Naive thymus-derived CD4-positive, alpha-beta T cell (primary cell): ENCODE measurements at regions not wholly inside any gene's neighbourhood (a gene's known extent, or its start where the extent isn't known, plus 50 kb on each side); places are given as distances from the start of the nearest gene placed in this dataset.
"Not testable (repeated sequence)": the region's sequence is repeated elsewhere in the genome, so short reads cannot be mapped to it uniquely, and the experiment has no call there.

Source experiments
- ATAC-seq: fragments of 150-1000 bp; cut with Tn5 transposase; 2 replicates; pipeline ENCODE4 v1.10.0; 2021; ENCODE audit warnings: mild to moderate bottlenecking, moderate library complexity
- CTCF ChIA-PET: fragments of 350-600 bp; sonication (Branson Sonifier 250); formaldehyde crosslinking; loops from one replicate; lab custom pipeline; 2021; ENCODE audit warnings: antibody characterized with exemption; lab: Charles Lee
- POLR2A ChIA-PET: fragments of 350-600 bp; sonication (Branson Sonifier 250); formaldehyde crosslinking; loops from one replicate; lab custom pipeline; 2021; ENCODE audit warnings: antibody characterized with exemption, inconsistent platforms; lab: Charles Lee
- DNase-seq, 9 donors: peaks; one replicate each; pipeline versions ENCODE4 v3.0.0 to v3.0.0-alpha.2; 2020 to 2022; ENCODE audit warnings: mixed read lengths in 1 of 9
- H3K27ac ChIP-seq: one replicate; pipeline ENCODE4 v1.7.0; 2013; ENCODE audit warnings: mild to moderate bottlenecking, low read depth, low read length, moderate library complexity
- H3K27me3 ChIP-seq, 2 donors: one replicate each; pipeline ENCODE4 v1.7.0; 2013; ENCODE audit warnings: low read length in 2 of 2, mild to moderate bottlenecking in 2 of 2, moderate library complexity in 2 of 2; ENCODE audit not compliant: control insufficient read depth in 2 of 2, insufficient read depth in 2 of 2
- H3K36me3 ChIP-seq, 3 experiments: 1 replicate in 2 of 3; 2 replicates in 1 of 3; pipeline ENCODE4 v1.7.0; 2013; ENCODE audit warnings: low read length in 3 of 3, mild to moderate bottlenecking in 3 of 3, moderate library complexity in 1 of 3; ENCODE audit not compliant: insufficient read depth in 3 of 3, control insufficient read depth in 2 of 3
- H3K4me1 ChIP-seq, 2 donors: one replicate each; pipeline ENCODE4 v1.7.0; 2013; ENCODE audit warnings: low read length in 2 of 2, mild to moderate bottlenecking in 2 of 2, moderate library complexity in 1 of 2; ENCODE audit not compliant: control insufficient read depth in 2 of 2, insufficient read depth in 2 of 2
- H3K4me3 ChIP-seq: 2 replicates; pipeline ENCODE4 v1.7.0; 2013; ENCODE audit warnings: mild to moderate bottlenecking, low read length
- H3K9me3 ChIP-seq, 3 experiments: 1 replicate in 2 of 3; 2 replicates in 1 of 3; pipeline ENCODE4 v1.7.0; 2013; ENCODE audit warnings: low read length in 3 of 3; ENCODE audit not compliant: control insufficient read depth in 2 of 3
- H3K27ac Mint-ChIP-seq, 9 donors: one replicate each; pipeline ENCODE4 v1.8.0; 2020 to 2022; ENCODE audit warnings: mixed read lengths in 9 of 9, mild to moderate bottlenecking in 8 of 9, moderate library complexity in 5 of 9, inconsistent platforms in 2 of 9
- H3K27me3 Mint-ChIP-seq, 5 donors: one replicate each; pipeline ENCODE4 v1.8.0; 2021 to 2022; ENCODE audit warnings: mixed read lengths in 5 of 5, mild to moderate bottlenecking in 1 of 5
- H3K36me3 Mint-ChIP-seq, 5 donors: one replicate each; pipeline ENCODE4 v1.8.0; 2020 to 2022; ENCODE audit warnings: mixed read lengths in 5 of 5, mild to moderate bottlenecking in 3 of 5, inconsistent platforms in 1 of 5
- H3K4me1 Mint-ChIP-seq, 7 donors: one replicate each; pipeline ENCODE4 v1.8.0; 2020 to 2022; ENCODE audit warnings: mixed read lengths in 7 of 7, mild to moderate bottlenecking in 3 of 7, inconsistent platforms in 1 of 7
- H3K4me3 Mint-ChIP-seq, 10 donors: one replicate each; pipeline ENCODE4 v1.8.0; 2020 to 2022; ENCODE audit warnings: mild to moderate bottlenecking in 10 of 10, mixed read lengths in 10 of 10, moderate library complexity in 6 of 10, inconsistent platforms in 2 of 10
- H3K9me3 Mint-ChIP-seq, 11 donors: one replicate each; pipeline ENCODE4 v1.8.0; 2020 to 2022; ENCODE audit warnings: mixed read lengths in 11 of 11, mild to moderate bottlenecking in 4 of 11, inconsistent platforms in 1 of 11, moderate library complexity in 1 of 11
- intact Hi-C, 2 donors: fragments of 100-400 bp; cut with micrococcal nuclease; formaldehyde crosslinking; loops; one replicate each; pipeline ENCODE4 v1.15.1; 2023

- POLR2A ChIA-PET, result no interaction called here
- CTCF ChIA-PET, result no interaction called here
These were observed 60.9 kb upstream of the ZFAND3 start for GRCh38 chr6:37758647-37759046.

DNA sequence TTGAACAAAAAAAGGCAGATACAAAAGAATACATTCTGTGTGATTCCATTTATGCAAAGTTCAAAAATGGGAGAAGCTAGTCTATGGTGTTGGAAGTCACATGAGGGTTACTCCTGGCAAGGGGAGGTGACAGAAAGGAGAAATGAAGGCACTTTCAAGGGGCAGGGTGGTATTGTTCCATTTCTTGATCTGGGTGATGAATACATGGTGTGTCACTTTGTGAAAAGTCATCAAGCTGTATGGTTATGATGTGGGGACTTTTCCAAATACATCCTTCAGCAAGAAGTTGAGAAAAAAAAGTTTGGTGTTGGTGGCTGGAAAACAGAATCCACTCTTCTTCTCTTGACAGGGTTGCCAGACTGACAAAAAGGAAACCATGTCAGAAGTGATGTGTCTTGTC lies 60.6 kb upstream of the MDGA1 start:
- no peak overlapping the region for H3K27ac Mint-ChIP-seq

More at GRCh38 chr6:37758647-37759046, 60.9 kb upstream of the ZFAND3 start:
- H3K9me3 ChIP-seq, result no peaks in the 10 kb centered on the region
- no peaks in the 10 kb centered on the region for H3K4me1 ChIP-seq
- no peaks in the 10 kb centered on the region for H3K27me3 ChIP-seq
- no peaks in the 10 kb centered on the region for H3K9me3 Mint-ChIP-seq
- no peak overlapping the region for H3K4me3 ChIP-seq
- no peaks in the 10 kb centered on the region for H3K36me3 Mint-ChIP-seq
- no peaks in the 10 kb centered on the region for H3K36me3 ChIP-seq
- H3K4me3 Mint-ChIP-seq, result no peak overlapping the region
- H3K4me1 Mint-ChIP-seq, result peaks cover 0 to 8% (median 0%) of the 10 kb centered on the region in 7 donors
- ATAC-seq (no peak), DNase-seq (no peak)
- H3K27ac Mint-ChIP-seq, result no peak overlapping the region
- peaks cover 0 to 5% (median 4%) of the 10 kb centered on the region in 5 donors for H3K27me3 Mint-ChIP-seq
- intact Hi-C loops, result no loop called here
- H3K27ac ChIP-seq, result no peak overlapping the region

GRCh38 chr6:37757381-37757780 lies 59.7 kb upstream of the MDGA1 start:
- H3K4me3 ChIP-seq, result no peak overlapping the region
- DNase-seq (no peak), ATAC-seq (no peak)
- no peak overlapping the region for H3K27ac Mint-ChIP-seq
- peaks cover 0 to 5% (median 2%) of the 10 kb centered on the region in 5 donors for H3K27me3 Mint-ChIP-seq
- CTCF ChIA-PET, result no interaction called here
- H3K36me3 ChIP-seq, result no peaks in the 10 kb centered on the region
- no peaks in the 10 kb centered on the region for H3K4me1 ChIP-seq
- POLR2A ChIA-PET, result no interaction called here
- intact Hi-C loops, result no loop called here
- H3K9me3 Mint-ChIP-seq, result no peaks in the 10 kb centered on the region
- no peaks in the 10 kb centered on the region for H3K27me3 ChIP-seq
- no peak overlapping the region for H3K4me3 Mint-ChIP-seq
- H3K4me1 Mint-ChIP-seq, result peaks cover 0 to 8% (median 0%) of the 10 kb centered on the region in 7 donors
- no peaks in the 10 kb centered on the region for H3K9me3 ChIP-seq
- no peak overlapping the region for H3K27ac ChIP-seq
- H3K36me3 Mint-ChIP-seq, result no peaks in the 10 kb centered on the region

More for the DNA sequence above, 60.6 kb upstream of the MDGA1 start:
- H3K4me3 Mint-ChIP-seq, result no peak overlapping the region
- ChIA-PET CTCF (no interaction called here), POLR2A (no interaction called here)
- intact Hi-C loops, result no loop called here
- H3K27ac ChIP-seq, result no peak overlapping the region
- H3K27me3 ChIP-seq, result no peaks in the 10 kb centered on the region
- peaks cover 0 to 7% (median 1%) of the 10 kb centered on the region in 5 donors for H3K27me3 Mint-ChIP-seq
- no peaks in the 10 kb centered on the region for H3K9me3 Mint-ChIP-seq
- H3K4me1 Mint-ChIP-seq, result peaks cover 0 to 8% (median 0%) of the 10 kb centered on the region in 7 donors
- no peak for DNase-seq
- no peaks in the 10 kb centered on the region for H3K9me3 ChIP-seq
- H3K36me3 ChIP-seq, result no peaks in the 10 kb centered on the region
- H3K36me3 Mint-ChIP-seq, result no peaks in the 10 kb centered on the region
- ATAC-seq, result no peak
- no peak overlapping the region for H3K4me3 ChIP-seq
- no peaks in the 10 kb centered on the region for H3K4me1 ChIP-seq

GRCh38 chr6:37756135-37756534 lies 58.5 kb upstream of the MDGA1 start:
- Histone ChIP-seq H3K9me3 (no peaks in the 10 kb centered on the region), H3K4me3 (no peak overlapping the region), H3K27ac (no peak overlapping the region), H3K4me1 (no peaks in the 10 kb centered on the region), H3K27me3 (no peaks in the 10 kb centered on the region), H3K36me3 (no peaks in the 10 kb centered on the region)
- CTCF ChIA-PET, result no interaction called here
- no peak for ATAC-seq
- Mint-ChIP-seq H3K9me3 (no peaks in the 10 kb centered on the region), H3K4me3 (no peak overlapping the region), H3K4me1 (peaks cover 0 to 6% (median 0%) of the 10 kb centered on the region in 7 donors), H3K27me3 (peaks cover 0 to 11% (median 4%) of the 10 kb centered on the region in 5 donors), H3K27ac (no peak overlapping the region), H3K36me3 (no peaks in the 10 kb centered on the region)
- POLR2A ChIA-PET, result no interaction called here
- intact Hi-C loops, result no loop called here
- no peak for DNase-seq

- Histone ChIP-seq H3K9me3 (no peaks in the 10 kb centered on the region), H3K27me3 (no peaks in the 10 kb centered on the region), H3K36me3 (no peaks in the 10 kb centered on the region), H3K27ac (no peak overlapping the region), H3K4me3 (no peak overlapping the region), H3K4me1 (no peaks in the 10 kb centered on the region)
- Mint-ChIP-seq H3K9me3 (no peaks in the 10 kb centered on the region), H3K36me3 (no peaks in the 10 kb centered on the region), H3K27ac (no peak overlapping the region), H3K4me3 (no peak overlapping the region), H3K27me3 (peaks cover 4 to 14% (median 5%) of the 10 kb centered on the region in 5 donors), H3K4me1 (peaks cover 0 to 2% (median 0%) of the 10 kb centered on the region in 7 donors)
- no peak for ATAC-seq
- CTCF ChIA-PET, result no interaction called here
- intact Hi-C loops, result no loop called here
- DNase-seq, result no peak
- POLR2A ChIA-PET, result no interaction called here
These were observed 55.0 kb upstream of the MDGA1 start for GRCh38 chr6:37752718-37753117.

DNA sequence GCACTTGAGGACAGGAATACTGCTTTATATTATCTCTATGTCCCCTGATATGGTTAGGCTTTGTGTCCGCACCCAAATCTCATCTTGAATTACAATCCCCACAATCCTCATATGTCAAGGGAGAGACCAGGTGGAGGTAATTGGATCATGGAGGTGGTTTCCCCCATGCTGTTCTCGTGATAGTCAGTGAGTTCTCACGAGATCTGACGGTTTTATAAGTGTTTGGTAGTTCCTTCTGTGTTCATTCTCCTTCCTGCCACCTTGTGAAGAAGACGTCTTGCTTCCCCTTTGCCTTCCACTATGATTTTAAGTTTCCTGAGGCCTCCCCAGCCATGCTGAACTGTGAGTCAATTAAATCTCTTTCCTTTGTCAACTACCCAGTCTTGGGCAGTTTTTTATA lies 51.7 kb upstream of the MDGA1 start:
- intact Hi-C loops, CTCF ChIA-PET, H3K9me3 Mint-ChIP-seq, H3K4me3 Mint-ChIP-seq, H3K27ac Mint-ChIP-seq, ATAC-seq, H3K4me1 ChIP-seq, H3K36me3 ChIP-seq, H3K27ac ChIP-seq, H3K4me1 Mint-ChIP-seq, POLR2A ChIA-PET, H3K9me3 ChIP-seq, H3K27me3 ChIP-seq, H3K36me3 Mint-ChIP-seq, H3K4me3 ChIP-seq, DNase-seq: not testable (repeated sequence)
- peaks cover 0 to 14% (median 6%) of the 10 kb centered on the region in 5 donors for H3K27me3 Mint-ChIP-seq

- Mint-ChIP-seq H3K36me3 (no peaks in the 10 kb centered on the region), H3K4me1 (no peaks in the 10 kb centered on the region), H3K27me3 (peaks cover 0 to 15% (median 10%) of the 10 kb centered on the region in 5 donors), H3K27ac (no peak overlapping the region), H3K4me3 (no peak overlapping the region), H3K9me3 (no peaks in the 10 kb centered on the region)
- intact Hi-C loops, result no loop called here
- Histone ChIP-seq H3K9me3 (no peaks in the 10 kb centered on the region), H3K36me3 (no peaks in the 10 kb centered on the region), H3K27ac (no peak overlapping the region), H3K4me3 (no peak overlapping the region), H3K27me3 (no peaks in the 10 kb centered on the region), H3K4me1 (no peaks in the 10 kb centered on the region)
- CTCF ChIA-PET, result no interaction called here
- POLR2A ChIA-PET, result no interaction called here
- ATAC-seq (no peak), DNase-seq (no peak)
These were observed 50.4 kb upstream of the MDGA1 start for GRCh38 chr6:37748118-37748517.
